ENCODE measurements at regions not wholly inside any gene's neighbourhood (a gene's known extent, or its start where the extent isn't known, plus 50 kb on each side); places are given as distances from the start of the nearest gene placed in this dataset.
"Not testable (repeated sequence)": the region's sequence is repeated elsewhere in the genome, so short reads cannot be mapped to it uniquely, and the experiment has no call there.

- no peak for DNase-seq
These were observed 208.0 kb upstream of the UBL3 start for GRCh38 chr13:30058429-30058828.

GRCh38 chr13:30054546-30054945 lies 204.1 kb upstream of the UBL3 start:
- DNase-seq: not testable (repeated sequence)

GRCh38 chr13:30053939-30054338 lies 203.5 kb upstream of the UBL3 start:
- no peak for DNase-seq

GRCh38 chr13:30052120-30052519 lies 201.7 kb upstream of the UBL3 start:
- no peak for DNase-seq

- DNase-seq: no peak
These were observed 201.2 kb upstream of the UBL3 start for GRCh38 chr13:30051531-30052060.

GRCh38 chr13:30049692-30050091 lies 199.3 kb upstream of the UBL3 start:
- no peak for DNase-seq

- DNase-seq: no peak
These were observed 196.9 kb upstream of the UBL3 start for GRCh38 chr13:30047154-30047874.

GRCh38 chr13:30045916-30046704 lies 195.7 kb upstream of the UBL3 start:
- DNase-seq: no peak

GRCh38 chr13:30044932-30045331 lies 194.5 kb upstream of the UBL3 start:
- no peak for DNase-seq

- DNase-seq: no peak
These were observed 193.2 kb upstream of the UBL3 start for GRCh38 chr13:30043631-30043925.

- no peak for DNase-seq
These were observed 192.6 kb upstream of the UBL3 start for GRCh38 chr13:30042891-30043630.

GRCh38 chr13:30042272-30042671 lies 191.9 kb upstream of the UBL3 start:
- DNase-seq: no peak

GRCh38 chr13:30039511-30039911 lies 189.1 kb upstream of the UBL3 start:
- no peak for DNase-seq

GRCh38 chr13:30038884-30039283 lies 188.5 kb upstream of the UBL3 start:
- no peak for DNase-seq

GRCh38 chr13:30037766-30038165 lies 187.3 kb upstream of the UBL3 start:
- DNase-seq: no peak

- no peak for DNase-seq
These were observed 186.9 kb upstream of the UBL3 start for GRCh38 chr13:30037306-30037705.

- no peak for DNase-seq
These were observed 184.0 kb upstream of the UBL3 start for GRCh38 chr13:30034458-30034795.

GRCh38 chr13:30033681-30034457 lies 183.5 kb upstream of the UBL3 start:
- DNase-seq: no peak

GRCh38 chr13:30032263-30032662 lies 181.8 kb upstream of the UBL3 start:
- no peak for DNase-seq

GRCh38 chr13:30031488-30031887 lies 181.1 kb upstream of the UBL3 start:
- DNase-seq: no peak

- no peak for DNase-seq
These were observed 179.8 kb upstream of the UBL3 start for GRCh38 chr13:30030141-30030750.
